ENCODE measurements at regions not wholly inside any gene's neighbourhood (a gene's known extent, or its start where the extent isn't known, plus 50 kb on each side); places are given as distances from the start of the nearest gene placed in this dataset.

DNA sequence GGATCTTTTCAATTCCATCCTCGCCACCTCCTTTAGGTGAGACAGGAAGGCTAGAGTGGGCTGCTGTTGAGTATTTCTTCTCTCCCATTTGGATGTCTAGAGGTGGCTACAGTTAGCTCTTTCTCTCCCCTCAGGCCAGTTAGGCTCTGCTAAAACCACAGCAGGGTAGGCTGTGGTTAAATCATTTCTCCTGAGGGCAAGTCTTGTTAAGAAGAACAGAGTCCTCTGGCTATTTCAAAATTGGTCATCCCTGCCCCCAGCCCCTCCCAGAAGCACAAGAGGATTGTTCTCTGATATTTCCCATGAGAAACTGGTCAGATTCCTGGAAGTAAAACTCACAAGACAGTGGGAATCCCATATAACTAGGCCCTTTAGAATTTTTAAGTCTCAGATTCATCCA, 1359.5 kb downstream of the TECRL start:
- Mint-ChIP-seq H3K9me3 (peaks cover 17% of the 10 kb centered on the region), H3K36me3 (ENCODE audit: low read depth) (no peaks in the 10 kb centered on the region), H3K4me1 (no peaks in the 10 kb centered on the region), H3K4me3 (no peak overlapping the region), H3K27me3 (no peaks in the 10 kb centered on the region), H3K27ac (no peak overlapping the region)
- ATAC-seq (no peak), DNase-seq (no peak)

DNA sequence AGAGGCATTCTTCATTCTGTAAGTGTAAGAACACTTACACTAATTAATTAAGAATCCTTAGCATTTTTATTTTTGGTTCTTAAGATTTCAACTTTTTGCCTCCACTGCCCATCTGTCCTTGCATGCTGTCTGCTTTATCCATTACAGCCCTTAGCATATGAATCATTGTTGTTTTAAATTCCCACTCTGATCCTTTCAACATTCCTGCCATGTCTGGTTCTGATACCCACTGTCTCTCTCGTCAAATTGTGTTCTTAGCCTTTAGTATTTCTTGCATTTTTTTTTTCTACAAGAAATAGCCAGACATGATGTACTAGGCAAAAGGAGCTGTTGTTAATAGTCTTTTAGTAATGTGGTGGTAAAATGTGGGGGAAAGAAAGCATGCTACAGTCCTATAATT, 1360.0 kb downstream of the TECRL start:
- Mint-ChIP-seq H3K9me3 (peaks cover 17% of the 10 kb centered on the region), H3K27me3 (no peaks in the 10 kb centered on the region), H3K4me1 (no peaks in the 10 kb centered on the region), H3K4me3 (no peak overlapping the region), H3K27ac (no peak overlapping the region), H3K36me3 (ENCODE audit: low read depth) (no peaks in the 10 kb centered on the region)
- DNase-seq (no peak), ATAC-seq (no peak)

DNA sequence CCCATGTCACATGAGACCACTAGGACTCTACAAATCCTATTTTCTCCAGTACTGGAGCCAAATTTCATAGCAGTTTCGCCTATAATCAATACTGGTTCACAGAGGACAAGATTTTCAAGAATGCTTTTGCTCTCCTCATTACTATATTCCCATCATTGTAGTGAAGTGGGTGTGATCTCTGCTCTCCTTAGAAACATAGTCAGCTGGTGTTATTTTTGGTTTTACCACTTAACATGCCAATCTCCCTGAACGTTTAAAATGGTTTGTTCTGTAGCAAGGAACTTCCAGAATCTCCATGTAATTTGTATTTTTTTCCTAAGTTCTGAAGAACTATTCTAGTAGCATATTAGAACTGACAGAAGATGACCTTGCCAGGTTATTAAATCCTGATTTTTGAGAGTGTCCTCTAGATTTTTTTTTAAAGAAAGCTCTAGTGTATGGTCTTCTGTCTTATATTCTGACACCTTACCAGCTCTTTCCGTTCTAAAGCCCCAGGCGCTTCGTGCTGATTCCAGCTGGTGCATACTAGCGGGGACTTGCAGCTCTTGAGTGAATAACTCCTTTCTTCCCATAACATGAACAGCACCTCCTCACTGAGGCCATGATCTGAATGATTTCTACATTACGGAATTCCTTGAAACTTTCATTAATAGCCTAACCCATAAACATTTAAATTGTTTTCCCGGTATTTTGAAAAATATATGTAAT, 1372.9 kb downstream of the TECRL start:
- ATAC-seq (no peak), DNase-seq (no peak)
- Mint-ChIP-seq H3K4me3 (no peak overlapping the region), H3K4me1 (no peaks in the 10 kb centered on the region), H3K27me3 (no peaks in the 10 kb centered on the region), H3K9me3 (peaks cover 15% of the 10 kb centered on the region), H3K27ac (no peak overlapping the region), H3K36me3 (ENCODE audit: low read depth) (no peaks in the 10 kb centered on the region)

DNA sequence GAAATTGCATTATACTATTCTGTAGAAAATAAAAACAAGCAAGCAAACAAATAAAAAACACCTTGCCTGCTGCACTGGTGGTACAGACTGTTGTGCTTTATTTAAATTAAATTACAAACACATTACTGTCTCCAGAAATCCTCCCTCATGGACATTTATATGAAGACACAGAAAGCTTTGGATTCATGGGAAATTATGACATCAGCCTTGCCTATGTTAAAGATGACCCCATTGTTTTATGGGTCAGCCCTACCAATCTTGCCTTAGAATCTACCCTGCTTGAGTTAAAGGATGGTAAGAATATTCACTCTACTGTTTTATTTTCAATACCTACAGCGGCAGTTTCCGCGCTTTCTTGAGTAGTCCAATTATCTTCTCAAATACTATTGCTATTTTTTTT, 1379.9 kb downstream of the TECRL start:
- H3K36me3 Mint-ChIP-seq (ENCODE audit: low read depth): no peaks in the 10 kb centered on the region
- no peak for DNase-seq

DNA sequence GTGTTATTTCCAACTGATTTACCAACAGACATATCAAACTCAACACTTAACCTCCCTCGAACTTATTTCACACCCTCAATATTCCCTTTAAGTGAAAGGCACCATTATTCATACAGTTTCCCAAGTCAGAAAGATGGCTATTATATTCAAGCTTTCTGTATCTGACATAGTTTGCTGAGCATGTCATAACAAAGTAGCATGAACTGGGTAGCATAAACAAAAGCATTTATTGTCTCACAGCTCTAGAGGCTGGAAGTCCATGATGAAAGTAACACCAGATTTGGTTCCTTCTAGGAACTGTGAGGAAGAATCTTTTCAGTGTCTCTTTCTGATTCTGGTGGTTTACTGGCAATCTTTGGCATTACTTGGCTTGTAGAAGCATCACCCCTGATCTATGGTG, 1388.6 kb downstream of the TECRL start:
- Mint-ChIP-seq H3K36me3 (ENCODE audit: low read depth) (no peaks in the 10 kb centered on the region), H3K4me1 (no peaks in the 10 kb centered on the region), H3K27ac (no peak overlapping the region), H3K4me3 (no peak overlapping the region), H3K9me3 (peaks cover 18% of the 10 kb centered on the region), H3K27me3 (no peaks in the 10 kb centered on the region)
- ATAC-seq (no peak), DNase-seq (no peak)

More for the DNA sequence above, 1379.9 kb downstream of the TECRL start:
- no peak for ATAC-seq
- Mint-ChIP-seq H3K27ac (no peak overlapping the region), H3K27me3 (no peaks in the 10 kb centered on the region), H3K4me3 (no peak overlapping the region), H3K4me1 (no peaks in the 10 kb centered on the region), H3K9me3 (peaks cover 4% of the 10 kb centered on the region)

DNA sequence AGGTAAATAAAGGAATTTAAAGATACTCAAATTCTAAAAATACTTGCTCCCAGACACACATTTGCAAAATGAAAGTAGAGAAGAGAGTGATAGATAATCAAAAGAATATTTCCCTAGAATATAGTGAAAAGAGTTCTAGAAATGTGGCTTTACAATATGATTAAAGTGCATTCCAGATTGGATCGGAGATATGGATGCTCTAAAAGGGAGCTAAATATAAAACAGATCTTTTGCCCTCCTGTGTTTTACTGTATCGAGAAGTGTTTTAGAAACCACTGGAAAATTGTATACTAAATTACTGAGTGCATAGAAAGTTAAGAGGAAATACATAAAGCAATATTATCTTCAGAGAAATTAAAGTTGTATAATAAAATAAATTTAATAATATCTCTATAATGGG, 1392.0 kb downstream of the TECRL start:
- Mint-ChIP-seq H3K9me3 (peaks cover 18% of the 10 kb centered on the region), H3K27ac (no peak overlapping the region), H3K36me3 (ENCODE audit: low read depth) (no peaks in the 10 kb centered on the region), H3K4me1 (no peaks in the 10 kb centered on the region), H3K4me3 (no peak overlapping the region), H3K27me3 (no peaks in the 10 kb centered on the region)
- no peak for DNase-seq
- ATAC-seq: no peak

DNA sequence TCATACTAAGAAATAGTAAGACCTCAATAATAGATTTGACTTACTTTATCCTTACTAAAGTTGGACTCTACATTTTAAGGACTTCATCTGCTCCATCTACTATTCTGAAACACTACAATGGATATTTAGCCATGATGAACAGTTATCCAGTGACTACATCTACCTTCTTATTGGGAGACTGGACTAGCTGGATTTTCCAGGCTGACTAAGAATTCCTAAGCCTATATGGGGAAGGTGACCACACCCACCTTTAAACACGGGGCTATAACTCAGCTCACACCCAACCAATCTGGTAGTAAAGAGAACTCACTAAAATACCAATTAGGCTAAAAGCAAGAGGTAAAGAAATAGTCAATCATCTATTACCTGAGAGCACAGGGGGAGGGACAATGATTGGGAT, 1438.4 kb downstream of the TECRL start:
- H3K27ac Mint-ChIP-seq: no peak overlapping the region
- H3K27me3 Mint-ChIP-seq: no peaks in the 10 kb centered on the region
- no peak for DNase-seq
- H3K9me3 Mint-ChIP-seq: peaks cover 18% of the 10 kb centered on the region
- no peaks in the 10 kb centered on the region for H3K36me3 Mint-ChIP-seq (ENCODE audit: low read depth)
- no peak for ATAC-seq
- no peaks in the 10 kb centered on the region for H3K4me1 Mint-ChIP-seq
- no peak overlapping the region for H3K4me3 Mint-ChIP-seq

DNA sequence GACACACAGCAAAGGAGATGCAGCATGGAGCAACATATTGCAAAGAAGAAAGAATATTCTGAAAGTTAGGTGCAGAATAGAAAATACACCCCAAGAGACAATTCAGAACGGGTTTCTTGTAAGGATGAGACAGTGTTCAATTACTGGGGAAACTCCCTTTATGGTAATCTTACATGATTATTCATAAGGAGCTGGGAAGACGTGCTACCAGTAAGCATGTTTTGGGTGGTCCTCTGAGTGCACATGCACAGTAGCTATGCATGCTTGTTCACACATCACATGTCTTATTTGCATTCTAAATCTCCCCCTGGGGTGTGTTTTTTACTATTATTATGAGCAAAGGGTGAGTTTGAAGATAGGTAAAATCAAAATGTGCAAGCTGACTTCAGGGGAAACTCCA, 1448.8 kb downstream of the TECRL start:
- Mint-ChIP-seq H3K4me3 (no peak overlapping the region), H3K36me3 (ENCODE audit: low read depth) (no peaks in the 10 kb centered on the region)

DNA sequence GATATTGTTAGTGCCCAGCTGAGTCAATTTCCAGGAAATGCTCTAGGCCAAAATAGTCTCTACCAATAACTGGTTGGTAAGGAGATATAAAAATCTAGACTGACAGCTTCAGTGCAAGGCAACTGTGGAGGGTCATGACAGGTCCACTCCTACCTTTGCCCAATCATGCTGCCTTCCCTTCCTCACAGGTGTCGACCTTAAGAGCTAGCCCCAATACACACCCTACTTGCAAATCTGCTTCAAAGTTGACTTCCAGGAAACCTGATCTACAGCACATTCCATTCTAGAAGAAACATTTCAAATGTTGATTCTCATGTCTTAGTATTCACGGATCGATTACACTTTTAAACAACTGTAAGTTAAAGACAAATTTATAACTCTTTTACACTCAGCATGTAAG, 1455.5 kb downstream of the TECRL start:
- no peak overlapping the region for H3K27ac Mint-ChIP-seq
- no peak overlapping the region for H3K4me3 Mint-ChIP-seq
- DNase-seq: no peak
- no peaks in the 10 kb centered on the region for H3K4me1 Mint-ChIP-seq
- peaks cover 2% of the 10 kb centered on the region for H3K9me3 Mint-ChIP-seq
- ATAC-seq: no peak
- H3K27me3 Mint-ChIP-seq: no peaks in the 10 kb centered on the region
- no peaks in the 10 kb centered on the region for H3K36me3 Mint-ChIP-seq (ENCODE audit: low read depth)

More for the DNA sequence above, 1448.8 kb downstream of the TECRL start:
- H3K27me3 Mint-ChIP-seq: no peaks in the 10 kb centered on the region
- DNase-seq: no peak
- no peak for ATAC-seq
- H3K9me3 Mint-ChIP-seq: no peaks in the 10 kb centered on the region
- H3K4me1 Mint-ChIP-seq: no peaks in the 10 kb centered on the region
- H3K27ac Mint-ChIP-seq: no peak overlapping the region

DNA sequence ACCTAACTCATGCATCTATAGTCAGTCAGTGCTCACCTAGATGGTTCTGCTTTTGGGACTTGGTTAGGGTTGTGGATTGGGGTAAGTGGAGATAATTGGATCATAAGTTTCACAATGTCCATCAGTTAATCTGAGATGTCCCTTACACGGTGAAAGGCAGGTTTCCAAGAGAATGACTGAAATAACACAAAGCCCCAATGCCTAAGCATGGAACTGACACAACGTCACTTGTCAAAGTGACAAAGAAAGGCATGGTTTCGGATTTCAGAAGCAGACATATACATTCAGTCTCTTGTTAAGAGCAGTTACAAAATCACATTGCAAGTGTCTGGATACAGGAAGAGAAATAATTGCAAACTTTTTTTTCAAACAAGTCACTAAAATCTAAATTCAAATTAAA, 1456.9 kb downstream of the TECRL start:
- Mint-ChIP-seq H3K9me3 (peaks cover 4% of the 10 kb centered on the region), H3K4me1 (no peaks in the 10 kb centered on the region), H3K36me3 (ENCODE audit: low read depth) (no peaks in the 10 kb centered on the region), H3K4me3 (no peak overlapping the region), H3K27ac (no peak overlapping the region), H3K27me3 (no peaks in the 10 kb centered on the region)
- DNase-seq (no peak), ATAC-seq (no peak)

DNA sequence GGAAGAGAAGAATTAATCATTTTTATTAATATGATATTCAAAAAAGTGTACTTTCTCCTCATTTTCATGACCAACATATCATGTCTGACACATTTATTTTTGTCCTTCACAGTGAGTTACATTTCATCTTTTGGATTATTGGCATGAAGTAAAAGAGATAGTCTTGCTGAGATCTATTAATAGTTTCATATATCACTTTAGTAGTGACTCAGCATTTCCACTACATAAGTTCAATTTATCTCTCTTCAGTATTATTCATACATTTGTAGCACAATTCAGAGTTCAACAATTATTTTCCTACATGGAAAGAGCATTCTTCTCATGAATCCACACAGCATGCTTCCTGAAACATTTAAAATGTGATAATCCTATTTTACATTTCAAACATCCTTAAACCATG, 1461.1 kb downstream of the TECRL start:
- Mint-ChIP-seq H3K4me3 (no peak overlapping the region), H3K36me3 (ENCODE audit: low read depth) (no peaks in the 10 kb centered on the region), H3K27me3 (no peaks in the 10 kb centered on the region), H3K9me3 (peaks cover 19% of the 10 kb centered on the region), H3K4me1 (no peaks in the 10 kb centered on the region), H3K27ac (no peak overlapping the region)
- ATAC-seq (no peak), DNase-seq (no peak)

DNA sequence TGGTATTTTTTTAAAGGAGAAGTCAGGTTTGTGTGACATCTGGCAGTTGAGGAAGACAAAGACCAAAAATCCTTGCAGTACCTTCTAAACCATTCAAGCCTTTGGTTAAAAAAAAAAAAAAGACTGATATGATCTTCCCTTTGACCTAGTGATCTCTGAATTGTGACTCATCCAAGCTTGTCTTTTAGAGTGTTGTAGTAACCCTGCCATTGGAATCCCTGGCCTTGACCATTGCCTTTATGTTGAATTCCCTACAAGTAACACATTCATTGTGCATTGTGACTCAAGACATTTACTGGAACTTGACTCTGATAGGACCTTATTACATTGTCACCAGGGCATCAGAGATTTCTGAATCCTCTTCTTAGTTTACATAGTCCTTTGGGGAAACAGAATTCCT, 1469.0 kb downstream of the TECRL start:
- ATAC-seq (no peak), DNase-seq (no peak)
- Mint-ChIP-seq H3K4me1 (no peaks in the 10 kb centered on the region), H3K36me3 (ENCODE audit: low read depth) (no peaks in the 10 kb centered on the region), H3K27ac (no peak overlapping the region), H3K27me3 (no peaks in the 10 kb centered on the region), H3K9me3 (peaks cover 33% of the 10 kb centered on the region), H3K4me3 (no peak overlapping the region)

DNA sequence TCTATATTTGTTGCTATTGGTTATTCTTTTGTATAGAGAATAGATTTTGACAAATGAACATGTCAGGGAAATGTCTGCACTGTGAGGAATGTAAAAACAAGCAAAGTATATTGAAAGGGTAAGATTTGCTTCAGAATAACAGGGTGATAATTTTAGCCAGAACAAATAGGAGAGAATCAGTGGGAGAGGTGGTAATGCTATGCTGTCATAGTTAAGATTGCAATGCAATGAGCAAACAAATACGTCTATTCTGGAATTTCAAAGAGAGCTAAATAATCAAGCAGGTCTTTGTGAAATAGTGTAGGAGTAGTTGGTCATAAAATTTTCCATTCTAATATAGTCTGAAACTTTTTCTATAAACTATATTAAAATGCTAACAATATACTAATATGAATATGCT, 1478.4 kb downstream of the TECRL start:
- Mint-ChIP-seq H3K4me3 (no peak overlapping the region), H3K36me3 (ENCODE audit: low read depth) (no peaks in the 10 kb centered on the region), H3K4me1 (no peaks in the 10 kb centered on the region), H3K9me3 (peaks cover 18% of the 10 kb centered on the region), H3K27me3 (no peaks in the 10 kb centered on the region), H3K27ac (no peak overlapping the region)
- DNase-seq (no peak), ATAC-seq (no peak)

DNA sequence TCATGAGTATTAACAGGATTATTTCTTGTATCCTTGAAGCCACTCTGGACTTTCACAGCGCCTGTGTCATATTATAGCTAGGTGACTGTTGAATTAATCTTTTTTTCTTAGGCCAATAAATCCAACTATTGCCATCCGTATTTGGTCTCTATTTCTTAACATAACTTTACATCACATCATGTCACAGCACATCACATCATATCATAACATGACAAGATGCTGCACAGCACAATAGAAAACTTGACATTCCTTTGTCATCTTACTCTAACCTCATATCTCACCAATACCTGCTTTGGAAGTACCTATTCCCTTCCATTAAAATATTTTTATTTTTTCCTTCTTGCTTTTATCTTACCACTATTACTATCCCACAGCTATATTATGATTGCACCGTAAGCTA, 1480.8 kb downstream of the TECRL start:
- ATAC-seq: no peak
- Mint-ChIP-seq H3K36me3 (ENCODE audit: low read depth) (no peaks in the 10 kb centered on the region), H3K4me3 (no peak overlapping the region), H3K9me3 (peaks cover 13% of the 10 kb centered on the region), H3K4me1 (no peaks in the 10 kb centered on the region), H3K27me3 (no peaks in the 10 kb centered on the region), H3K27ac (no peak overlapping the region)
- no peak for DNase-seq

DNA sequence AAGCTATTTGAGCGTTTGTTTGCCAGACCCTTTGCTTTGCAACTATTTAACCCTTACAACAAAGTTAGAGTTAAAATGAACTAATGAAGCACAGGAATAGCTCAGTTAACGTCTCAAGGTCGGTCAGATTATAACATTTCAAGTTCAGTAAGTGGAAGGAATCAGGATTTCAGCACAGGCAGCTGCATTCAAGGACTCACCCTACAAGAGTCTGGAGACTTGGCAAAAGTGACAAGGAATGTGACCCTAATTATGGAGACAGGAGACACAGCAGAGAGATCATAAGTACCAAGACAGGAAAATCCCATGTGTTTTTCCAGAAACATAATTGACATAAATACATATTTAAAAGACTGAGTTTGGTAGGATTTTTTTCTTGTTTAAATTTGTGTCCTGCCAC, 1481.7 kb downstream of the TECRL start:
- DNase-seq (no peak), ATAC-seq (no peak)
- Mint-ChIP-seq H3K4me1 (no peaks in the 10 kb centered on the region), H3K9me3 (peaks cover 10% of the 10 kb centered on the region), H3K4me3 (no peak overlapping the region), H3K27ac (no peak overlapping the region), H3K36me3 (ENCODE audit: low read depth) (no peaks in the 10 kb centered on the region), H3K27me3 (no peaks in the 10 kb centered on the region)

DNA sequence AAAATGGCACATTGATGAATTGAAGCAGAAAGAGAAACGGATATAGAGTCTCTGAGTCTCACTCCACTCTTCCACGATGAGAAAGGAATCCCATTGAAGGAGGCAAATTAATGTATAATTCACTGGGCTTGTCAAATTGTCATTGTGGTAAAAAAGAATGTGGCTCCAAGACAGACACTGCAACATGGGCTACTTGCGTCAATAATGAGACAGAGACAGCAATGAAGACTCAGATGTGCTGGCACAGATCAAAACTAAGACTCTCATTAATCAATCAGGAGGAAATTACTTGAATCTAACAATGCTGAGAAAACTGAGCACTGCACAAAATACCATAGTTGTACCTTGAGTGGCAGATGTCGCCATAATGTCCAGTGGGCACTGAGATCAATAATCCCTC, 1485.5 kb downstream of the TECRL start:
- Mint-ChIP-seq H3K27ac (no peak overlapping the region), H3K27me3 (no peaks in the 10 kb centered on the region), H3K9me3 (peaks cover 4% of the 10 kb centered on the region), H3K36me3 (ENCODE audit: low read depth) (no peaks in the 10 kb centered on the region), H3K4me3 (no peak overlapping the region), H3K4me1 (no peaks in the 10 kb centered on the region)
- DNase-seq (no peak), ATAC-seq (no peak)

All from activated naive CD8-positive, alpha-beta T cell treated with anti-CD3 and anti-CD28 coated beads, Interleukin-2, amount 50 U/mL, for 24 hours (primary cell).